Ectodermal cell (in vitro differentiated cells): ENCODE measurements at regions not wholly inside any gene's neighbourhood (a gene's known extent, or its start where the extent isn't known, plus 50 kb on each side); places are given as distances from the start of the nearest gene placed in this dataset.

Experiments
- H3K27ac ChIP-seq: 2 replicates; pipeline ENCODE4 v1.7.0; 2013; ENCODE audit warnings: mild to moderate bottlenecking, low read depth, low read length; ENCODE audit not compliant: insufficient read depth, poor library complexity, severe bottlenecking
- H3K27me3 ChIP-seq: 2 replicates; pipeline ENCODE4 v1.7.0; 2013; ENCODE audit warnings: mild to moderate bottlenecking, low read length; ENCODE audit not compliant: insufficient read depth, control insufficient read depth, poor library complexity, severe bottlenecking
- H3K36me3 ChIP-seq: one replicate; pipeline ENCODE4 v1.7.0; 2013; ENCODE audit warnings: low read length; ENCODE audit not compliant: control insufficient read depth, insufficient read depth
- H3K4me1 ChIP-seq: one replicate; pipeline ENCODE4 v1.7.0; 2013; ENCODE audit warnings: low read length; ENCODE audit not compliant: control insufficient read depth, insufficient read depth
- H3K4me3 ChIP-seq: 2 replicates; pipeline ENCODE4 v1.7.0; 2013; ENCODE audit warnings: low read depth, low read length, control low read depth; ENCODE audit not compliant: insufficient read depth
- H3K9me3 ChIP-seq: 2 replicates; pipeline ENCODE4 v1.7.0; 2013; ENCODE audit warnings: mild to moderate bottlenecking, low read length, moderate library complexity; ENCODE audit not compliant: control insufficient read depth
- WGBS, 2 experiments: methylation state at CpG; one replicate each; pipeline ENCODE4 v1.1.7; 2013; ENCODE audit warnings: missing lambda C conversion rate in 2 of 2; 5-methylcytosine and 5-hydroxymethylcytosine counted together

- H3K27me3 ChIP-seq = no peaks in the 10 kb centered on the region
- no peaks in the 10 kb centered on the region for H3K9me3 ChIP-seq
- no peaks in the 10 kb centered on the region for H3K36me3 ChIP-seq
- no peak overlapping the region for H3K4me3 ChIP-seq
- H3K4me1 ChIP-seq = no peaks in the 10 kb centered on the region
- no peak overlapping the region for H3K27ac ChIP-seq
Observed at GRCh38 chr4:26214994-26215393, 105.8 kb upstream of the RBPJ start.

- H3K4me3 ChIP-seq = no peak overlapping the region
- H3K27ac ChIP-seq = no peak overlapping the region
- no peaks in the 10 kb centered on the region for H3K36me3 ChIP-seq
- H3K9me3 ChIP-seq = no peaks in the 10 kb centered on the region
- H3K4me1 ChIP-seq = no peaks in the 10 kb centered on the region
- no peaks in the 10 kb centered on the region for H3K27me3 ChIP-seq
- WGBS, 2 experiments = 92 to 96% methylated on average over 7 of the region's 7 CpGs
Observed at GRCh38 chr4:26215725-26216124, 105.1 kb upstream of the RBPJ start.

- no peaks in the 10 kb centered on the region for H3K36me3 ChIP-seq
- no peak overlapping the region for H3K27ac ChIP-seq
- no peaks in the 10 kb centered on the region for H3K27me3 ChIP-seq
- no peaks in the 10 kb centered on the region for H3K4me1 ChIP-seq
- no peaks in the 10 kb centered on the region for H3K9me3 ChIP-seq
- WGBS, 2 experiments = 95 to 96% methylated on average over 6 of the region's 6 CpGs
- H3K4me3 ChIP-seq = no peak overlapping the region
Observed at GRCh38 chr4:26217481-26217880, 103.3 kb upstream of the RBPJ start.

GRCh38 chr4:26217961-26218676 is 102.7 kb upstream of the RBPJ start:
- no peaks in the 10 kb centered on the region for H3K36me3 ChIP-seq
- no peaks in the 10 kb centered on the region for H3K27me3 ChIP-seq
- no peaks in the 10 kb centered on the region for H3K9me3 ChIP-seq
- no peak overlapping the region for H3K4me3 ChIP-seq
- WGBS, 2 experiments = 91 to 92% methylated on average over 16 of the region's 16 CpGs
- no peak overlapping the region for H3K27ac ChIP-seq
- H3K4me1 ChIP-seq = no peaks in the 10 kb centered on the region

- H3K27me3 ChIP-seq = no peaks in the 10 kb centered on the region
- no peaks in the 10 kb centered on the region for H3K4me1 ChIP-seq
- WGBS, 2 experiments = 82 to 89% methylated on average over 11 to 12 of the region's 12 CpGs
- no peak overlapping the region for H3K27ac ChIP-seq
- no peak overlapping the region for H3K4me3 ChIP-seq
- no peaks in the 10 kb centered on the region for H3K36me3 ChIP-seq
- no peaks in the 10 kb centered on the region for H3K9me3 ChIP-seq
Observed at GRCh38 chr4:26218677-26219605, 101.9 kb upstream of the RBPJ start.

GRCh38 chr4:26220696-26221095 is 100.1 kb upstream of the RBPJ start:
- no peaks in the 10 kb centered on the region for H3K4me1 ChIP-seq
- no peaks in the 10 kb centered on the region for H3K36me3 ChIP-seq
- H3K9me3 ChIP-seq = no peaks in the 10 kb centered on the region
- no peak overlapping the region for H3K4me3 ChIP-seq
- no peak overlapping the region for H3K27ac ChIP-seq
- no peaks in the 10 kb centered on the region for H3K27me3 ChIP-seq
- WGBS, 2 experiments = 97% methylated on average over 3 to 4 of the region's 4 CpGs

- no peak overlapping the region for H3K4me3 ChIP-seq
- peaks cover 2% of the 10 kb centered on the region for H3K9me3 ChIP-seq
- WGBS, 2 experiments = 92 to 95% methylated on average over 2 of the region's 2 CpGs
- H3K27me3 ChIP-seq = no peaks in the 10 kb centered on the region
- no peaks in the 10 kb centered on the region for H3K36me3 ChIP-seq
- no peak overlapping the region for H3K27ac ChIP-seq
- H3K4me1 ChIP-seq = peaks cover 8% of the 10 kb centered on the region
Observed at GRCh38 chr4:26223155-26223554, 97.7 kb upstream of the RBPJ start.

GRCh38 chr4:26226629-26227376 is 94.0 kb upstream of the RBPJ start:
- 82 to 84% methylated on average over 4 to 5 of the region's 5 CpGs for WGBS, 2 experiments

GRCh38 chr4:26227601-26228229 is 93.1 kb upstream of the RBPJ start:
- Histone ChIP-seq H3K27me3 (no peaks in the 10 kb centered on the region), H3K27ac (no peak overlapping the region), H3K36me3 (no peaks in the 10 kb centered on the region), H3K4me3 (no peak overlapping the region), H3K9me3 (peaks cover 2% of the 10 kb centered on the region), H3K4me1 (peaks cover 8% of the 10 kb centered on the region)
- 95 to 96% methylated on average over 15 of the region's 15 CpGs for WGBS, 2 experiments

More at GRCh38 chr4:26226629-26227376, 94.0 kb upstream of the RBPJ start:
- H3K9me3 ChIP-seq = peaks cover 2% of the 10 kb centered on the region
- H3K36me3 ChIP-seq = no peaks in the 10 kb centered on the region
- no peaks in the 10 kb centered on the region for H3K27me3 ChIP-seq
- H3K4me1 ChIP-seq = peaks cover 8% of the 10 kb centered on the region
- no peak overlapping the region for H3K4me3 ChIP-seq
- H3K27ac ChIP-seq = no peak overlapping the region
